ENCODE measurements at regions not wholly inside any gene's neighbourhood (a gene's known extent, or its start where the extent isn't known, plus 50 kb on each side); places are given as distances from the start of the nearest gene placed in this dataset.

DNA sequence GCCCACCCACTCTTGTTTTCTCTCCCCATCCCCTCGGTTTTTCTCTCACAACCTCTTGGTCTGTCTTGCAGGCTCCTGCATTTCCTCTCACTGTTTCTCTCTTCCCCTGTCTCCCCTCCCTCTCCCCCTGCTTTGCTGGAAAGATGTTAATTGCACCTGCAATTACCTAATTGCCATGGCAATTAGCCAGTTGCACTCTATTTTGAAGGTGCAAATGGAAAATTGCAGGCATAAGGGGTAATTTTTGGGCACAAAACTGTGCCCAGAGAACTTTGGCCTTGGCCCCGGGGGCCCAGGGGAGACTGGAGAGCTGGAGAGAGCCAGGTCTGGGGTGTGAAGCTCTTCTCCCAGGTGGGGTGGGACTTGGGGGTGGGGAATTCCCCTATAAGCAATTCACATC lies 164.5 kb upstream of the TLE3 start:
- H2BK5ac ChIP-seq (ENCODE audit: insufficient read length, low read length): no peak overlapping the region
- H3K56ac ChIP-seq (ENCODE audit: insufficient read length, low read depth, low read length): no peak overlapping the region
- DNase-seq: no peak
- no peak overlapping the region for H3K14ac ChIP-seq (ENCODE audit: insufficient read depth, low read length)
- H4K8ac ChIP-seq (replicated peaks; ENCODE audit: insufficient read length, low read depth, low read length): no peak overlapping the region
- no peak overlapping the region for H3K4me2 ChIP-seq (ENCODE audit: insufficient read depth, insufficient read length, low read length)
- no CpG with 5 or more reads among the region's 2 CpGs for WGBS (ENCODE audit: extremely low coverage, insufficient read length, low lambda C conversion rate)
- no peak overlapping the region for H2BK12ac ChIP-seq (ENCODE audit: insufficient read length, low read depth, low read length)
- H2BK15ac ChIP-seq (ENCODE audit: low read depth, low read length): no peak overlapping the region
- no peaks in the 10 kb centered on the region for H4K20me1 ChIP-seq (ENCODE audit: control insufficient read depth, insufficient read depth, insufficient read length)
- H3T11ph ChIP-seq (ENCODE audit: low read length): no peak overlapping the region
- no peak overlapping the region for H2AK5ac ChIP-seq (ENCODE audit: insufficient read length, low read length)
- H3K79me2 ChIP-seq (ENCODE audit: insufficient read depth, low read length): no peaks in the 10 kb centered on the region
- H3K23me2 ChIP-seq (ENCODE audit: insufficient read length, low read depth, low read length, poor library complexity, severe bottlenecking): no peaks in the 10 kb centered on the region
- no peak overlapping the region for H3K23ac ChIP-seq (ENCODE audit: insufficient read length, low read depth, low read length)
- Mint-ChIP-seq H3K27me3 (ENCODE audit: low read depth) (peaks cover 10% of the 10 kb centered on the region), H3K4me3 (no peak overlapping the region), H3K27ac (no peak overlapping the region), H3K9me3 (no peaks in the 10 kb centered on the region), H3K36me3 (ENCODE audit: insufficient read depth in 1 of 3, low read depth in 3 of 3) (no peaks in the 10 kb centered on the region), H3K4me1 (peaks cover 23 to 38% of the 10 kb centered on the region in 2 experiments)
- H2BK120ac ChIP-seq (ENCODE audit: low read depth, low read length, poor library complexity, severe bottlenecking): no peak overlapping the region
- H3K79me1 ChIP-seq (ENCODE audit: insufficient read depth, low read depth, low read length, poor library complexity, severe bottlenecking): no peaks in the 10 kb centered on the region
- no peaks in the 10 kb centered on the region for H3K27me3 ChIP-seq (ENCODE audit: insufficient read depth, low read length)
- no peak overlapping the region for H3K18ac ChIP-seq (ENCODE audit: insufficient read length, low read depth, low read length)
- no peak overlapping the region for H3K9ac ChIP-seq (ENCODE audit: extremely low read depth, insufficient read length, low read length)
- peaks cover 4% of the 10 kb centered on the region for H3K4me1 ChIP-seq (ENCODE audit: insufficient read depth, low read length)
- no peaks in the 10 kb centered on the region for H3K9me3 ChIP-seq (ENCODE audit: control insufficient read depth, low read depth, low read length)
- no peak overlapping the region for H4K91ac ChIP-seq (ENCODE audit: insufficient read length, low read depth, low read length)
- no peak overlapping the region for H2AFZ ChIP-seq (ENCODE audit: low read length)
- no peak overlapping the region for H3K4ac ChIP-seq (ENCODE audit: low read depth, low read length)
- TF ChIP-seq, protein P1, sequence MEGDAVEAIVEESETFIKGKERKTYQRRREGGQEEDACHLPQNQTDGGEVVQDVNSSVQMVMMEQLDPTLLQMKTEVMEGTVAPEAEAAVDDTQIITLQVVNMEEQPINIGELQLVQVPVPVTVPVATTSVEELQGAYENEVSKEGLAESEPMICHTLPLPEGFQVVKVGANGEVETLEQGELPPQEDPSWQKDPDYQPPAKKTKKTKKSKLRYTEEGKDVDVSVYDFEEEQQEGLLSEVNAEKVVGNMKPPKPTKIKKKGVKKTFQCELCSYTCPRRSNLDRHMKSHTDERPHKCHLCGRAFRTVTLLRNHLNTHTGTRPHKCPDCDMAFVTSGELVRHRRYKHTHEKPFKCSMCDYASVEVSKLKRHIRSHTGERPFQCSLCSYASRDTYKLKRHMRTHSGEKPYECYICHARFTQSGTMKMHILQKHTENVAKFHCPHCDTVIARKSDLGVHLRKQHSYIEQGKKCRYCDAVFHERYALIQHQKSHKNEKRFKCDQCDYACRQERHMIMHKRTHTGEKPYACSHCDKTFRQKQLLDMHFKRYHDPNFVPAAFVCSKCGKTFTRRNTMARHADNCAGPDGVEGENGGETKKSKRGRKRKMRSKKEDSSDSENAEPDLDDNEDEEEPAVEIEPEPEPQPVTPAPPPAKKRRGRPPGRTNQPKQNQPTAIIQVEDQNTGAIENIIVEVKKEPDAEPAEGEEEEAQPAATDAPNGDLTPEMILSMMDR (conservative IDR thresholded peaks at IDR 0.05): no peak
- H3K27ac ChIP-seq (ENCODE audit: insufficient read length, low read depth, low read length): no peak overlapping the region
- H4K5ac ChIP-seq (ENCODE audit: insufficient read length, low read depth, low read length): no peak overlapping the region
- no peak overlapping the region for H2BK20ac ChIP-seq (ENCODE audit: low read depth, low read length, poor library complexity, severe bottlenecking)
